HG02885 (cell line): ENCODE measurements at regions not wholly inside any gene's neighbourhood (a gene's known extent, or its start where the extent isn't known, plus 50 kb on each side); places are given as distances from the start of the nearest gene placed in this dataset.
A peak's percentile ranks its signal among the peaks of the same experiment; 100 is the strongest.
"Not testable (repeated sequence)": the region's sequence is repeated elsewhere in the genome, so short reads cannot be mapped to it uniquely, and the experiment has no call there.

Experiments
- ATAC-seq: cut with Tn5 transposase; IDR thresholded peaks from one replicate; pipeline ENCODE4 v1.9.1; 2021; ENCODE audit warnings: mild to moderate bottlenecking; ENCODE audit not compliant: unreplicated experiment, poor library complexity

DNA sequence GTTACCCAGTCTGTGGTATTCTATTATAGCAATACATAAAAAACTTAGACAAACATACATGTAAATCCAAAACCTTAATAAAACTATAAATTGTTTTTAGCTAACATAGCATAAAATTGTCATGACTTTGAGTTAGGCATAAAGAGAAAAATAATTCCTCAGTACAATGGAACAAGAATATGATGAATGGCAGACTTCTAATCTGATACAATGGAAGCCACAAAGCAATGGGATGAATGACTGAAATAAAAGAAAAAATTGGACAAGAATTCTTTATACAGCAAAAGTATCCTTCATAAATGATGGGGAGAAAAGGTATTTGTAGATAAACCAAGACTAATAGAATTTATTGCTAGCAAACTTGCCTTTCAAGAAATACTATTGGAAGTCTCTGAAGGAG, 524.2 kb downstream of the GABRG2 start:
- ATAC-seq = no peak

DNA sequence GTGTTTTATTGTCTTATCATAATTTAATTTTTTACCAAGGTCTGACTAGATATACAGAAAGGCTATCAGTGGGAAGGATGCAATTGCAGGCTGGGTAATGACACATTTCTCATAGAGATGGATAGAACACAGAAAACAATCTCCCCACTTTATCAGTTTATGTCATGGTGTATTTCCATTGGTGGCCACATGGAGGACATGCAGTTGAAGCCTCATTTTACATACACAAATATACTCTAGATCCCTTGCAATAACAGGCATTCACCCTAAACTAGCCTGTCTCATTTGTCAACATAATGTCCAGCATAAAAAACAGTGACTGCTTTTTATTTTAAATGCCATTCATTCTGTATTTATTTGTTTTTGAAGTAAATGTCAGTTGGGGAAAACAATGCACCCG, 526.3 kb downstream of the GABRG2 start:
- peak; percentile 72 for ATAC-seq

DNA sequence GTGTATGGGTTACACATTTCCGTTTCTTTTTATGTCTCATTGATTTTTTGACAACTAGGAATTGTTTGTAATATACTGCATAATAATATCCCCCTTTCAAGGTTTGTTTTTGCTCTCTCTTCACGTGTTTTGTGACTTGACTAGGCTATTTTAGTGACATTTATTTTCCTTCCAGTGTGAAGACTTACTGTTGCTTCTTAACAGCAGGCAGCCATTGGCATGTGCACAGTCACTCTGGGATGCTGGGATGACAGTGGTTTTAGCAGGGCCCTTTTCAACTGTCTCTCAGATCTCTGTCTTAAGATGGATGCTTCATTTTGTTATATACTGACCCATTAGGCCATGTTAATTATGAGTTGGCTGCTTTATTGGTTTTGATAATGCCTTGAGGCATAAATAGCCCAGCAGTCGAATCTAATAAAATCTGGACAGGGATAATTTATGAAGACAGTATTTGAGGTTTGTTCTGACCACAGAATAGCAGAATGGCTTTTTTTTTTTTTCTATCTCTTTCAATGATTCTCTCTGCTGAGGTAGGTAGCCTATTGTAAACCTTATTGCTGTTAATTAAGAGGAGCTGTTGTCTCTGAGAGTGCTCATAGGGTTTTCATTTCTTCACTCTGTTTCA, 536.0 kb downstream of the GABRG2 start:
- ATAC-seq = no peak

DNA sequence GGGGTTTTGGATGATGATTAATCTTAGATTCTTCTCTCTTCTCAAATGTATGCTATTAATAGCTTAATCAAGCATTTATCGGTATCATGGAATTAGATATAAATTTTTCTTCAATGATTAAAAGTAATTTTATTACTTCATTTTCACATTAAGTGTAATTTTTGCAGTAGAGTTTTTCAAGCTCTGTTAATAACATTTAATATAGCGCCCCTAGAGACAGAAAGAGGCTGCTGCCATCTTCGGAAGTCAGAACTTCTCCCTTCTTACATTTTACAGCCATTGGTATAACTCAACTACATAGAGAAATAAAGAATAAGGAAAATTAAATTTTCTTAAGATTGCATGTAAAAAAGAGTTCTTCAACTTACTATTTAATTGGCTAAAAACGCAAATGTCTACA, 540.3 kb downstream of the GABRG2 start:
- ATAC-seq = no peak

DNA sequence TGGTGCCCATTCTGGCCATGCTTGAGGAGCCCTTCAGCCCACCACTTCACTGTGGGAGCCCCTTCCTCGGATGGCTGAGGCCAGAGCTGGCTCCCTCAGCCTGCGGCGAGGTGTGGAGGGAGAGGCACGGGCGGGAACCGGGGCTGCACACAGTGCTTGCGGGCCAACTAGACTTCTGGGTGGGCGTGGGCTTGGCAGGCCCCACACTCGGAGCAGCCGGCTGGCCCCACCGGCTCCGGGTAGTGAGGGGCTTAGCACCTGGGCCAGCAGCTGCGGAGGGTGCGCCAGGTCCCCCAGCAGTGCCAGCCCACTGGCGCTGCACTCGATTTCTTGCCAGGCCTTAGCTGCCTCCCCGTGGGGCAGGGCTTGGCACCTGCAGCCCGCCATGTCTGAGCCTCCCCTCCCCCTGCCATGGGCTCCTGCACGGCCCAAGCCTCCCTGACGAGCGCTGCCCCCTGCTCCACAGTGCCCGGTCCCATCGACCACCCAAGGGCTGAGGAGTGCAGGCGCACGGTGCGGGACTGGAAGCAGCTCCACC, 554.2 kb downstream of the GABRG2 start:
- ATAC-seq = not testable (repeated sequence)

DNA sequence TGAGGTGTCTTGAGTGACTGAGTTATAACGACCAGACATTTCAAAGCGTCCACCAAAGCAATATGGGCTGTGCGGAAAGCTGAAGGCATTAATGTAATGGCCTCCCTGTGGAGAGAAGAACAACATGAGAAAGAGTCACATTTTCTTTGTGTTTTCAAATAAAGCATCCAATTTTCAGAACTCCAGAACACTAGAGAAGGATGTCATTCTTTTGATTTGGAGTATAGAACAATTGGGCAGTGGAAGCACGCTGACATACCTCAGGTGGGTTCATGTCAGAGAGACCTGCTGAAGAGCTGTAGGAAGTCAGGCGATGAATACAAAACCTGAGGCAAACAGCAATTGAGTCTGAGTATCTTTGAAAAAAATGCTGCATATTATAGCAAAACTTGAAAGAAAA, 556.5 kb downstream of the GABRG2 start:
- ATAC-seq = no peak

DNA sequence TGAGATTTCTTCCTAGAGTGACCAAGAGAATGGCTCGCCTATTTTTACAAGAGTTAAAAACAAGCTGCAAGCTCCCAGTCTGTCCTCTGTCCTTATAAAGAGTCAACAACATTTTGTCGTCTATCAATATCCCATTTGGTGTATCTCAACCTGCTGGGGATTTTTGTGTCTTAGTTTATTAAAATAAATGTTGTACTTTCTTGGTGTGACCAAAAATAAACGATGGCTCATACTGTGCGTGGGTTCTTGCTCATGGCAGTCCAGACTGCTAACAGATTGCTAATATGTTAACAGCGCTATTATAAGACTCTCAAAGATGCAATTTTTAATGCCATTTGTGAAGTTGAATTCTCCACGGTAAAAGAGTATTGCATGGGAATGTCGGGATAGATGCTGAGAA, 569.9 kb downstream of the GABRG2 start:
- no peak for ATAC-seq

DNA sequence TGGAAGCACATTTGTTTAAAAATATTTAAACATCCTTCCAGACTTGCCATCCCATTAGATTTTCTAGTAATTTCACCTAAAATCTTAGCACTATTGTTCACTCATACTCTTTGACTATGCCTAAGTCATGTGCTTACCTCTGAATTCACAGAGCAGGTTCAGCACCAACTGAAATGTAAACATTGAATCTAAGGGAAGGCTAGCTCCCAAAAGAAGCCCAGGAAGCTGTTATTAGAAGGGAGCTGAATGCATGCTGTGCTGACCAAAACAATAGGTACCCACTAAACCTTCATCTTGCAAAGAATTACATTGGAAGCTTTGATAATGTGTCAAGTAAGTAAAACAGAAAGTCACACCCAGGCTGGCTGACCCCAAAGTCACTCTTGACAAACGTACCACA, 571.3 kb downstream of the GABRG2 start:
- no peak for ATAC-seq

DNA sequence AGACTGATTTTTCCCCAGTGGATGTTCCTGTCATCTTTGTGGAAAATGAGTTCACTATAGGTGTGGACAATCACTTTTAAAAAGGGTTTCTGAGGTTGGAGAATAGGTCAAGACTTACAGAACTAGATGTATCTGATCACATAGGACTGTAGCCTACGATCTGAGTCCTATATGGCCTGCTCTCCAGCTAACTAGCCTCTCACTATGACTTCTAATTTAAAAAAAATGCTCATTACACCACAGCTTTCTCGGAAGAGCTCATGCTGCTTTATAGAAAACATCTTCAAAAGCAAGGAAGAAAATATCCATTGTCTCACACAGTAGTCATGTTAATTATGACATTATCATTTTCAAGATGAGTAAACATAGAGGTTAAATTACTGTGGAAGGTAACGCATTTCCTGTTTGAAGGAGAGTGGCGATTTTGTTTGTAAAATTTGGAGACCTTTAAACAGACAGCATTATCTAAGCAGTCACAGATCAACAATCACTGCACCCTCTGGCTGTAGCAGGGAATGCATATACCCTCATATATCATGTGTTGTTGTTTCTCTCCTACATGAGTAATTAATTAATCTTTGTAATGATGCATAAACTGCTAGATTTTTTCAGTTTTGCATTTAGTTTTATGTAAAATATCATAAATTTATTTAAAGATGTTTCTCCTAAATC, 573.7 kb downstream of the GABRG2 start:
- no peak for ATAC-seq

DNA sequence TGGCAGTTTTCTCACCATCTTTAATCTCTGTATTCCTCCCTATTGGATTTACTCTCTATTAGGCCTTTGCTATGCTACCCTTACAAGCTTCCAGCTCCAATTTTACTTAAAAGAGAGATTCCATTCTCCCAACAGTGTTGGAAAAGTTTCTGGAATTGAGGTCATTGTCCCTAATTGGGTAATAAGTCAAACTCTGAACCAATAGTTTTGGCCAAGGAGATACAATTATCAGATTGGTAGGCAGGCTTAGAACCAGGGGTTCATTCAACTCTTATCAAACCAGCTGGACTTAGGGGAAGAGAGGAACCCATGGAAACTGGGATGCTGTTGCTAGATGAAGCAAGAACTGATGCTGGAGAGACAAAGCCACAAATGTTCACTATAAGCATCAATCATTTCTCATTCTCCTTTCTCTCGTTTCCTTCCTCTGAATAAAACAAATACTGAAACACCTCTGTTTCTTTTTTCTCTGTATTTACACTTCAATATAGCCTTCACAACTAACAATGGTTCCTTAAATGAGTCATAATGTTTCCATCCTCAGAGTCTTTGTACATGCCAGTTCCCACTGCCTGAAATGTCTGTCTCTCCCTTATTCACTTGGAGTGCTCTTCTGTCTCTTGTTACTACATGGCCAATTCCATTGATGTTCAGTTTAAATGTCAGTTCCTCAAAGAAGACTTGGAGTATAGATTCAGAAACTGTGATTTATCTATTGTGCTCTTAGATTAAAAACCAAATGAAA, 587.3 kb downstream of the GABRG2 start:
- ATAC-seq = peak; percentile 47

DNA sequence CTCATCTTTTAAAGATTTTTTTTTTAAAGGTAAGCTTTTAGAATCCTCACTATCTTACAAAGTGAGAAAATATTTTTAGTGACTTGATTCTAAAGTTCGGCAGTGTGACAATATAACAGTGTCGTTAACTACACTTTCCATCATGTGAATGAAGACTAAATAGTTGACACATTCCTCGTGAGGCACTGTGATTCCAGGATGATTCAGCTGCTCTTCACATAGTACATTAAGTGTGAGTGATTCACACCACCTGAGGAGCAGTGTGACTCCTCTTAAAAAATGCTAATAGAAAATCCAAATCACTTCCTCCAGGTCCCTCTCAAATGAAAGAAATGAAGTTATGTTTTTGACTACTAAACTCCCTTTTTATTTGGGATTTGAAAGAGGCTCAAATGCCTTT, 589.5 kb downstream of the GABRG2 start:
- ATAC-seq = no peak

DNA sequence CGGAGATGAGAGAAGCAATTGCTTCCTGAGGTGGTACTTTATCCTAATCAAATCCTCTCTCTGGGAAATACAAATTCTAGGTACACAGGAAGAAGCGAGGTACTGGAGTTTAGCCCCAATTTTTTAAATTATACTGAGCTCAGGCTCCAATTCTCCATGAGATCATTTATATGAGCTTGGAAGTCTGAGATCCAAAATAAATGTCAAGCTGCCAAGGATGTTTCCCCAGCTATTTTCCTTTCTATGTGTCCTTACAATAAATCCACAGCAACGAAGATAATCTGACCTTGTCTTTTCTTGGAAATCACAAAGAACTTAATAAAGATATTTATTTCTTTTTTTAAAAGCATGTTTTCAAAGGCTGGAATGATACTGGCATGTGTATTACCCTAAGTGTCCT, 597.3 kb downstream of the GABRG2 start:
- no peak for ATAC-seq

DNA sequence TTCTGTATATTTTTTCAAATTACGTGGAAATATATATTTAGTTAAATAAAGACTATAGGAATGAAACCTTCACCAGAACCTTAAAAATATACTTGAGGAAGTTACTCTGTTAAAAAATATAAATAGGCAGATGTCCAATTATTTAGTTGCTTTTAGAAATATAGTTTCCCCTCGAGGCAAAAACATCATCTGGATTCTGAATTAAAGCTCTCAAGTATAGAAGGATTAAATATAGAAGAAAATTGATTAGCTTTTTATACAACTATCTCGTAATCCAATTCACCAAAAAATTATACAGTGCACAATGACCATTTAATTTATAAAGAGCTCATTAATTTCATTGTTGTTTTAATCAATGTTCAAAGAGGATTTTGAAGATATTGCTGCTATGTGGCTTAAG, 601.4 kb downstream of the GABRG2 start:
- no peak for ATAC-seq

DNA sequence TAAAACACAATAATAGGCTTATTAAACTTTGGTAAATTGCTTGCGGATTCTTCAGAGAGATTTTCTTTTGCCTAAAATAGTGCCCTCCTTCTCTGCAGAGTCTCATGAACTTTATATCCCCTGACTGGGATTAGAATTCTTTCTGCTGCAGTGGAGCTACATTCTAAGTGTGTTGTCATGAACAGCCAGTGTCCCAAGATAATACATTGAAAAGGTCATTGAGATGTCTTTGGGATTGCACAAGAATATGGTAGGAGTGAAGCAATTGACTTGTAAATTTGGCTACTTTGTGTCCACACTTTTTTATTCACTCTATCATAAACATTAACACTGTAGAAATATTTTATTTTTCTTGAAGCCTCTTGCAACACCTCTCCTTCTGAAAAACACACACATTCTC, 604.5 kb downstream of the GABRG2 start:
- no peak for ATAC-seq

DNA sequence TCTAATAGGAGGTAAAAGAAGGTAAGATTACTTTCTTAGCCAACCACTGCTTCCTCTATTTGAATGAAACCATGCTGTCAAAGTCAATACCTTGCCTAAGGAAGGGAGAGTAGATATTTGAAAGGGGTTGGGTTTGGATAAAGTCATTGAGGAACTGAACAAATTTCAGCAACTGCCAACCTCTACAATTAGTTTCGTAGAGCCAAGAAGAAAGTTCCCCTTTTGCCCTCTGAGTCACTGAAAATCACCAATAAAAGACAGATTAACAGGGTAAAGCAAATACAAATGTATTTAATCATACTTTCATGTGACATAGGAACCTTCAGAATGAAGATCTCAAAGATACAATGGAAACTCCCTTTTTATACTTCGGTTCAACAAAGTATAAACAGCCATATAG, 615.7 kb downstream of the GABRG2 start:
- ATAC-seq = no peak

DNA sequence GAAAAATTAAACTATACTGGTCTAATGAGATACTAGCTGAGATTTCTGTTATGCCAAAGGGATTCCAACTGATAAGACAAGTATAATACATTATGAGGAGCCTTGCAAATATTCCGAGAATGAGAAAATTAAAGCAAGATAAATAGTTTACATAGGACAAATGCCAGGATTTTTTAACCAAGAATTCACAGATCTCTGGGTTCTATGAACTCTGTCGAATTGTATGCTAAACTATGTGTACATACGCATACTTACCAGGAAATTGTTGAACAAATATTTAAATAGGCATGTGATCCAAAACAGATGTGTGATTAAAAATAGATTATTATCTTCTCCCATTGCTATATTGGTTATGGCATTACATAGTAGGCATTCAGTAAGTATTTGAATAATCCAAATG, 616.6 kb downstream of the GABRG2 start:
- ATAC-seq = no peak

DNA sequence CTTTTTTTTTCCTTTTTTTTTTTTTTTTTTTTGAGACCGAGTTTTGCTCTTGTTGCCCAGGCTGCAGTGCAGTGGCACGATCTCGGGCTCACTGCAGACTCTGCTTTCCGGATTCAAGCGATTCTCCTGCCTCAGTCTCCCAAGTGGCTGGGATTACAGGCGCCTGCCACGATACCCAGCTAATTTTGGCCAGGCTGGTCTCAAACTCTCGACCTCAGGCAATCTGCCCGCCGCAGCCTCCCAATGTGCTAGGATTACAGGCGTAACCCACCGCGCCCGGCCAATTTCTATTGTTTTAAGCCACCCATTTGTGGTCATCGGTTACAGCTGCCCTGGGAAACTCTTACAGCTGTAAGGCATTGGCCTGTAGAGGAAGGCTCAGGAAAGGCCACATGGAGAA, 617.7 kb downstream of the GABRG2 start:
- no peak for ATAC-seq

DNA sequence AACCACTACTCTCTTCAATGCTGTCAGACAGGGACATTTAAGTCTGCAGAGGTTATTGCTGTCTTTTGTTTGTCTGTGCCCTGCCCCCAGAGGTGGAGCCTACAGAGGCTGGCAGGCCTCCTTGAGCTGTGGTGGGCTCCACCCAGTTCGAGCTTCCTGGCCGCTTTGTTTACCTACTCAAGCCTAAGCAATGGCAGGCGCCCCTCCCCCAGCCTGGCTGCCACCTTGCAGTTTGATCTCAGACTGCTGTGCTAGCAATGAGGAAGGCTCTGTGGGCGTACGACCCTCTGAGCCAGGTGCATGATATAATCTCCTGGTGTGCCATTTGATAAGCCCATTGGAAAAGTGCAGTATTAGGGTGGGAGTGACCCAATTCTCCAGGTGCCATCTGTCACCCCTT, 628.7 kb downstream of the GABRG2 start:
- ATAC-seq = not testable (repeated sequence)

DNA sequence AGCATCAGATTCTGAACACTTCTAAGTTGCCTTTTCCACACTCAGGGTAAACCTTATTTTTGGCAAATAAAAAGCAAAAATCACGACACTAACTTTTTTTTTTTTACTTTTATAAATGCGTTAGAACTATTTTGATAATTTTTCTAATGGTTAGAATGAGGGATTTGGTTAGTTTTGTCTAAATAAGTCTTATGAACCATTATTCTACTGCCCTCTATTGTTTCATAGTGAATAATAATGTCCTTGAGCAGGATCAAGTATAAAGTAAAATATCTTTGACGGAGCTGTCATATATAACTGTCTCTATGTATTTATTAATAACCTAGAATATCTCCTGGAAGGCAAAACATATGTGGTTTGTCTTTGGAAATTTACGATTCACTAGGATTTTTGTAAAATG, 631.8 kb downstream of the GABRG2 start:
- no peak for ATAC-seq

DNA sequence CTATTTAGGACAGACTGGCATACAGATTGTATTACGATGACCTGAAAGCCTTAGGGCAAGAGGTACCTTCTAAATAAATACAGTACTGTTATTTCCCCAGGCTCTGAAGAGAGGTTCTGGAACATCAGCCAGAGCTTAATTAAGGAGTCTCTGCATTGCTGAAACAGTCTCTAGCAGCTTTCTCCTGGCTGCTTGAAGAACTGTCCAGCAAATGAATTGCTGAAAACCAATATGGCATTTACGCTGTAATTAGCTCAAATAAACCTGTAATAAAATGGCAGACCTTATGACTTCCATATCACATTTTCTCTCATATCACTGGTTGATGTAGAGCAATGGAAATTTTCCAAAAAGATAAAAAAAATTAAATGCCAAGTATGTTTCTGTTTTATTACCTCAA, 636.3 kb downstream of the GABRG2 start:
- ATAC-seq = no peak

DNA sequence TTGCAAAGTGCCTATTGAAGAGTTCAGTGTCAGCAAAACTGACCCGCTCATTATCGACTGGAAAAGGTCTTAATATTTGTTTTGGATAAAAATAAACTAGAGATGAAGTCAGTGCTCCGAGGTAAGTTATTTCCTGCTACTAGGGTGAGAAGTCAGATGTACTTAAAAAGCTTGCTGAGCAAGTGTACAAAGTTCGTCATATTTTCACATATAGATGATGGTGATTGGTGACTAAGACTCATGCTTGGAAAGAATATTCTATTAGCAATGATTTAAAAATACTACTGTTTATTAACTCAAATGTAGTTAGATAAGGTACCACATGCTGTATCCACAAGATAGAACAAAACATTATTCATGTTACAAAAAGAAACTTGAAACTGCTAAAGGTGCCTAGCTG, 643.7 kb downstream of the GABRG2 start:
- ATAC-seq = no peak
